H9 (cell line): ENCODE measurements at regions not wholly inside any gene's neighbourhood (a gene's known extent, or its start where the extent isn't known, plus 50 kb on each side); places are given as distances from the start of the nearest gene placed in this dataset.
A peak's percentile ranks its signal among the peaks of the same experiment; 100 is the strongest.

Source experiments
- DNase-seq: peaks from one replicate; pipeline ENCODE4 v3.0.0-alpha.2; 2017
- H2AFZ ChIP-seq: one replicate; pipeline ENCODE4 v1.6.1; 2013; ENCODE audit warnings: mild to moderate bottlenecking, low read length, control low read depth, moderate library complexity
- H2AK5ac ChIP-seq: 2 replicates; pipeline ENCODE4 v1.6.1; 2013; ENCODE audit warnings: low read length, control low read depth, mixed read lengths; ENCODE audit not compliant: insufficient read length
- H2BK120ac ChIP-seq: one replicate; pipeline ENCODE4 v1.6.1; 2013; ENCODE audit warnings: low read depth, mild to moderate bottlenecking, low read length, control low read depth, inconsistent platforms; ENCODE audit not compliant: poor library complexity, severe bottlenecking
- H2BK12ac ChIP-seq: 2 replicates; pipeline ENCODE4 v1.6.1; 2013; ENCODE audit warnings: low read length, control low read depth, mixed read lengths, low read depth; ENCODE audit not compliant: insufficient read length
- H2BK15ac ChIP-seq: 2 replicates; pipeline ENCODE4 v1.6.1; 2013; ENCODE audit warnings: low read depth, low read length, control low read depth
- H2BK20ac ChIP-seq: one replicate; pipeline ENCODE4 v1.6.1; 2013; ENCODE audit warnings: low read depth, mild to moderate bottlenecking, low read length, control low read depth, inconsistent platforms; ENCODE audit not compliant: poor library complexity, severe bottlenecking
- H2BK5ac ChIP-seq: 2 replicates; pipeline ENCODE4 v1.6.1; 2013; ENCODE audit warnings: low read length, control low read depth, mixed read lengths; ENCODE audit not compliant: insufficient read length
- H3K14ac ChIP-seq: 2 replicates; pipeline ENCODE4 v1.6.1; 2013; ENCODE audit warnings: low read length, control low read depth; ENCODE audit not compliant: insufficient read depth
- H3K18ac ChIP-seq: 2 replicates; pipeline ENCODE4 v1.6.1; 2013; ENCODE audit warnings: low read depth, mild to moderate bottlenecking, mixed read lengths, low read length, control low read depth; ENCODE audit not compliant: insufficient read length
- H3K23ac ChIP-seq: 2 replicates; pipeline ENCODE4 v1.6.1; 2013; ENCODE audit warnings: low read length, control low read depth, mixed read lengths, low read depth; ENCODE audit not compliant: insufficient read length
- H3K23me2 ChIP-seq: 2 replicates; pipeline ENCODE4 v1.6.1; 2013; ENCODE audit warnings: low read depth, mild to moderate bottlenecking, mixed read lengths, low read length, control low read depth; ENCODE audit not compliant: insufficient read length, poor library complexity, severe bottlenecking
- H3K27ac ChIP-seq: 2 replicates; pipeline ENCODE4 v1.5.1; 2013; ENCODE audit warnings: low read length, control low read depth, mixed read lengths, low read depth; ENCODE audit not compliant: insufficient read length
- H3K27me3 ChIP-seq: 2 replicates; pipeline ENCODE4 v1.6.1; 2013; ENCODE audit warnings: low read length, control low read depth, inconsistent platforms; ENCODE audit not compliant: insufficient read depth
- H3K4ac ChIP-seq: 2 replicates; pipeline ENCODE4 v1.6.1; 2013; ENCODE audit warnings: low read depth, mild to moderate bottlenecking, control low read depth, inconsistent platforms, low read length, moderate library complexity
- H3K4me1 ChIP-seq: 2 replicates; pipeline ENCODE4 v1.6.1; 2013; ENCODE audit warnings: low read length, control low read depth, inconsistent platforms; ENCODE audit not compliant: insufficient read depth
- H3K4me2 ChIP-seq: 2 replicates; pipeline ENCODE4 v1.6.1; 2013; ENCODE audit warnings: low read length, control low read depth, mixed read lengths; ENCODE audit not compliant: insufficient read length, insufficient read depth
- H3K56ac ChIP-seq: 2 replicates; pipeline ENCODE4 v1.6.1; 2013; ENCODE audit warnings: low read depth, mild to moderate bottlenecking, mixed read lengths, low read length, control low read depth; ENCODE audit not compliant: insufficient read length
- H3K79me1 ChIP-seq: 2 replicates; pipeline ENCODE4 v1.6.1; 2013; ENCODE audit warnings: low read depth, mild to moderate bottlenecking, moderate library complexity, low read length, control low read depth, inconsistent platforms; ENCODE audit not compliant: insufficient read depth, poor library complexity, severe bottlenecking
- H3K79me2 ChIP-seq: 2 replicates; pipeline ENCODE4 v1.6.1; 2013; ENCODE audit warnings: low read length, control low read depth, inconsistent platforms; ENCODE audit not compliant: insufficient read depth
- H3K9ac ChIP-seq: 2 replicates; pipeline ENCODE4 v1.6.1; 2013; ENCODE audit warnings: low read length, control low read depth, mixed read lengths; ENCODE audit not compliant: insufficient read length; ENCODE audit errors: extremely low read depth
- H3K9me3 ChIP-seq: one replicate; pipeline ENCODE4 v1.6.1; 2013; ENCODE audit warnings: low read depth, low read length, inconsistent platforms; ENCODE audit not compliant: control insufficient read depth
- H3T11ph ChIP-seq: one replicate; pipeline ENCODE4 v1.6.1; 2013; ENCODE audit warnings: mild to moderate bottlenecking, low read length, control low read depth, inconsistent platforms
- H4K20me1 ChIP-seq: one replicate; pipeline ENCODE4 v1.6.1; 2013; ENCODE audit not compliant: control insufficient read depth, insufficient read length, insufficient read depth
- H4K5ac ChIP-seq: 2 replicates; pipeline ENCODE4 v1.6.1; 2013; ENCODE audit warnings: low read depth, mild to moderate bottlenecking, mixed read lengths, low read length, control low read depth; ENCODE audit not compliant: insufficient read length
- H4K8ac ChIP-seq: replicated peaks from 2 replicates; pipeline ENCODE4 v1.6.1; 2013; ENCODE audit warnings: low read length, control low read depth, mixed read lengths, low read depth; ENCODE audit not compliant: insufficient read length
- H4K91ac ChIP-seq: 2 replicates; pipeline ENCODE4 v1.6.1; 2013; ENCODE audit warnings: low read depth, mild to moderate bottlenecking, moderate library complexity, mixed read lengths, low read length, control low read depth; ENCODE audit not compliant: insufficient read length
- H3K27ac Mint-ChIP-seq, 3 experiments: 2 replicates in 2 of 3; 3 replicates in 1 of 3; pipeline ENCODE4 v1.8.0; 2020 to 2021; ENCODE audit warnings: mixed read lengths in 3 of 3, mild to moderate bottlenecking in 1 of 3, moderate library complexity in 1 of 3
- H3K27me3 Mint-ChIP-seq: 2 replicates; pipeline ENCODE4 v1.8.0; 2021; ENCODE audit warnings: low read depth, mild to moderate bottlenecking, moderate library complexity, mixed read lengths
- H3K36me3 Mint-ChIP-seq, 3 experiments: 2 replicates in 2 of 3; 3 replicates in 1 of 3; pipeline ENCODE4 v1.8.0; 2020 to 2021; ENCODE audit warnings: low read depth in 3 of 3, mixed read lengths in 3 of 3; ENCODE audit not compliant: insufficient read depth in 1 of 3
- H3K4me1 Mint-ChIP-seq, 2 experiments: 2 replicates each; pipeline ENCODE4 v1.8.0; 2020; ENCODE audit warnings: mixed read lengths in 2 of 2
- H3K4me3 Mint-ChIP-seq, 2 experiments: 2 replicates in 1 of 2; 3 replicates in 1 of 2; pipeline ENCODE4 v1.8.0; 2020 to 2021; ENCODE audit warnings: mild to moderate bottlenecking in 2 of 2, mixed read lengths in 2 of 2, moderate library complexity in 1 of 2
- H3K9me3 Mint-ChIP-seq, 2 experiments: 2 replicates in 1 of 2; 3 replicates in 1 of 2; pipeline ENCODE4 v1.8.0; 2020; ENCODE audit warnings: mild to moderate bottlenecking in 2 of 2, mixed read lengths in 2 of 2, moderate library complexity in 1 of 2
- WGBS: extraction: QIAGEN DNeasy Blood & Tissue Kit; methylation state at CpG from one replicate; pipeline ENCODE4 v1.1.7; 2013; ENCODE audit warnings: missing lambda C conversion rate, low lambda C conversion rate, mixed read lengths; ENCODE audit not compliant: insufficient read length; ENCODE audit errors: extremely low coverage; 5-methylcytosine and 5-hydroxymethylcytosine counted together
- TF ChIP-seq, protein P1 (sequence below): fragments of 200-600 bp; sonication (generic); conservative IDR thresholded peaks from 3 replicates; pipeline ENCODE4 v1.8.0; 2021; ENCODE audit warnings: antibody characterized with exemption, mild to moderate bottlenecking

DNA sequence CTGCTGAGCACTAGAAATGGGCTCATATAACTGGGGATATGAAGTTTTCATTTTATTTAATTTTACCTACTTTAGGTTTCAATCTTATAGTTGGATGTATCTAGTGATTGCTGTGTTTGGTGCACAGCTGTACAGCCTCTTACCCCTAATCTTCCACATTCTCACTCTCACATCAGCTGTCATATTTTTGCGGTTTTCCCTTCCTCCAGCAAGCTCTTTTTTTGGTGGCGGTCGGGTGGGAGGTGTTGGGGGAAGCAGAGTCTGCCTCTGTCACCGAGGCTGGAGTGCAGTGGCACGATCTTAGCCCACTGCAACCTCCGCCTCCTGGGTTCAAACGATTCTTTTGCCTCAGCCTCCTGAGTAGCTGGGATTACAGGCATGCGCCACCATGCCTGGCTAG, 445.1 kb upstream of the ISX start:
- Mint-ChIP-seq H3K36me3 (no peaks in the 10 kb centered on the region), H3K9me3 (peaks cover 0 to 5% of the 10 kb centered on the region in 2 experiments; a peak in 3 of 5 replicates), H3K4me1 (peaks cover 3 to 6% of the 10 kb centered on the region in 2 experiments; a peak in 2 of 4 replicates), H3K4me3 (no peak overlapping the region), H3K27me3 (no peaks in the 10 kb centered on the region; the same call in 1 of the 2 replicates), H3K27ac (peak overlapping the region in 1 of 3 experiments; percentile 67; a peak in 1 of 7 replicates)
- no peaks in the 10 kb centered on the region for H3K79me2 ChIP-seq
- no peaks in the 10 kb centered on the region for H3K9me3 ChIP-seq
- H3K27me3 ChIP-seq: no peaks in the 10 kb centered on the region
- no peak overlapping the region for H2AFZ ChIP-seq
- no peak overlapping the region for H2BK120ac ChIP-seq
- H2AK5ac ChIP-seq: no peak overlapping the region
- WGBS: no CpG with 5 or more reads among the region's 8 CpGs
- no peak overlapping the region for H3K23ac ChIP-seq
- H3K18ac ChIP-seq: no peak overlapping the region
- H3K23me2 ChIP-seq: no peaks in the 10 kb centered on the region
- no peaks in the 10 kb centered on the region for H3K79me1 ChIP-seq
- no peak overlapping the region for H4K5ac ChIP-seq
- H3T11ph ChIP-seq: no peak overlapping the region
- H3K9ac ChIP-seq: no peak overlapping the region
- H3K27ac ChIP-seq: no peak overlapping the region
- no peak overlapping the region for H3K4ac ChIP-seq
- no peak overlapping the region for H2BK20ac ChIP-seq
- H4K8ac ChIP-seq: no peak overlapping the region
- TF ChIP-seq, protein P1, sequence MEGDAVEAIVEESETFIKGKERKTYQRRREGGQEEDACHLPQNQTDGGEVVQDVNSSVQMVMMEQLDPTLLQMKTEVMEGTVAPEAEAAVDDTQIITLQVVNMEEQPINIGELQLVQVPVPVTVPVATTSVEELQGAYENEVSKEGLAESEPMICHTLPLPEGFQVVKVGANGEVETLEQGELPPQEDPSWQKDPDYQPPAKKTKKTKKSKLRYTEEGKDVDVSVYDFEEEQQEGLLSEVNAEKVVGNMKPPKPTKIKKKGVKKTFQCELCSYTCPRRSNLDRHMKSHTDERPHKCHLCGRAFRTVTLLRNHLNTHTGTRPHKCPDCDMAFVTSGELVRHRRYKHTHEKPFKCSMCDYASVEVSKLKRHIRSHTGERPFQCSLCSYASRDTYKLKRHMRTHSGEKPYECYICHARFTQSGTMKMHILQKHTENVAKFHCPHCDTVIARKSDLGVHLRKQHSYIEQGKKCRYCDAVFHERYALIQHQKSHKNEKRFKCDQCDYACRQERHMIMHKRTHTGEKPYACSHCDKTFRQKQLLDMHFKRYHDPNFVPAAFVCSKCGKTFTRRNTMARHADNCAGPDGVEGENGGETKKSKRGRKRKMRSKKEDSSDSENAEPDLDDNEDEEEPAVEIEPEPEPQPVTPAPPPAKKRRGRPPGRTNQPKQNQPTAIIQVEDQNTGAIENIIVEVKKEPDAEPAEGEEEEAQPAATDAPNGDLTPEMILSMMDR: no peak
- no peak overlapping the region for H4K91ac ChIP-seq
- no peaks in the 10 kb centered on the region for H4K20me1 ChIP-seq
- no peaks in the 10 kb centered on the region for H3K4me1 ChIP-seq
- H2BK5ac ChIP-seq: no peak overlapping the region
- no peak overlapping the region for H2BK15ac ChIP-seq
- H3K14ac ChIP-seq: no peak overlapping the region
- no peak for DNase-seq
- H2BK12ac ChIP-seq: no peak overlapping the region
- H3K4me2 ChIP-seq: no peak overlapping the region
- H3K56ac ChIP-seq: no peak overlapping the region
